ENCODE measurements at regions not wholly inside any gene's neighbourhood (a gene's known extent, or its start where the extent isn't known, plus 50 kb on each side); places are given as distances from the start of the nearest gene placed in this dataset.

DNA sequence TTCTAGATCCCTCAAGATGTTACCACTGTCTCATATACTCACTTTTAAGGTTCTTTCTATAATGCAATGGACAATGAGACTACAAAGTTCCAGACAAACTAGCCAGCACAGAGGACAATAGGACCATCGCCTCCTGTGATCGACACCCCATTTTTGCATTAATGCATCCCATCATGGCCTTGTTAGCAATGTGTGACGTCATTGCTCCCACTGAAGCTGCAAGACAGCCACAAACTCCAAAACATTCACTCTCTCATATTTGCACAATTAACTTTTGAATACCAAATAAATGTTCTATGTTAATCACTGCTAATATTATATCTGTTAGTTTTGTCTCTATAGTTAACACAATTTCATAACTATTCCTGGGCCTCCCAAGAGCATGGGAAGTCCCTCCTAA lies 88.8 kb upstream of the TMEM72 start:
- DNase-seq (ENCODE audit: extremely low read depth in 1 of 4, low spot score in 3 of 4): no peak
- ChIA-PET POLR2A (no interaction called here), CTCF (ENCODE audit: low intra/inter-chr PET ratio) (no interaction called here)
- no peak for ATAC-seq
- no peak for TF ChIP-seq ARNT (IDR thresholded peaks at IDR 0.05)
- TF ChIP-seq PRMT5 (CRISPR knock-in tag; IDR thresholded peaks at IDR 0.05): no peak
- TF ChIP-seq ZFPM2 (CRISPR knock-in tag; IDR thresholded peaks at IDR 0.05): no peak
- no peak for TF ChIP-seq PHTF2 (CRISPR knock-in tag; IDR thresholded peaks at IDR 0.05)
- TF ChIP-seq, protein P1, sequence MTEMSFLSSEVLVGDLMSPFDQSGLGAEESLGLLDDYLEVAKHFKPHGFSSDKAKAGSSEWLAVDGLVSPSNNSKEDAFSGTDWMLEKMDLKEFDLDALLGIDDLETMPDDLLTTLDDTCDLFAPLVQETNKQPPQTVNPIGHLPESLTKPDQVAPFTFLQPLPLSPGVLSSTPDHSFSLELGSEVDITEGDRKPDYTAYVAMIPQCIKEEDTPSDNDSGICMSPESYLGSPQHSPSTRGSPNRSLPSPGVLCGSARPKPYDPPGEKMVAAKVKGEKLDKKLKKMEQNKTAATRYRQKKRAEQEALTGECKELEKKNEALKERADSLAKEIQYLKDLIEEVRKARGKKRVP (CRISPR knock-in tag; IDR thresholded peaks at IDR 0.05): no peak
- TF ChIP-seq ATF1 (CRISPR knock-in tag; IDR thresholded peaks at IDR 0.05): no peak
- TF ChIP-seq ATF1 (tag; IDR thresholded peaks at IDR 0.05): peak; percentile 33; the same call in 1 of the 2 replicates
- TF ChIP-seq POLR2B (IDR thresholded peaks at IDR 0.05; ENCODE audit: low read depth, partially characterized antibody): no peak
- Histone ChIP-seq H4K20me1 (replicated peaks; ENCODE audit: control insufficient read depth, insufficient read depth, low read length) (no peaks in the 10 kb centered on the region), H3K9ac (ENCODE audit: insufficient read depth in 1 of 2, low read depth in 2 of 2, low read length in 2 of 2) (no peak overlapping the region), H3K9me1 (ENCODE audit: control insufficient read depth, insufficient read depth, low read length) (no peaks in the 10 kb centered on the region), H3K79me2 (ENCODE audit: control insufficient read depth, insufficient read depth, low read length) (no peaks in the 10 kb centered on the region), H3K36me3 (ENCODE audit: control insufficient read depth, insufficient read depth, low read length) (no peaks in the 10 kb centered on the region), H2AFZ (ENCODE audit: low read depth, low read length) (no peak overlapping the region), H3K4me3 (no peak overlapping the region), H3K4me2 (ENCODE audit: insufficient read depth, low read length) (no peak overlapping the region), H3K27me3 (ENCODE audit: control insufficient read depth in 2 of 2, insufficient read depth in 2 of 2, low read length in 2 of 2) (peaks cover 1 to 27% of the 10 kb centered on the region in 2 experiments; a peak in 3 of 5 replicates), H3K27ac (ENCODE audit: extremely low read depth, low read depth, low read length) (no peak overlapping the region), H3K4me1 (replicated peaks in 1 of 2; ENCODE audit: control insufficient read depth in 2 of 2, insufficient read depth in 2 of 2, low read length in 2 of 2) (no peaks in the 10 kb centered on the region), H3K9me3 (replicated peaks; ENCODE audit: control insufficient read depth, insufficient read depth, low read depth, low read length) (no peaks in the 10 kb centered on the region)
- in situ Hi-C loops (cut with MboI) (no loop called here), intact Hi-C loops (cut with micrococcal nuclease) (no loop called here)
- no TSS peak for BruUV-seq (replicated peaks)
- no peak for FAIRE-seq
- WGBS (ENCODE audit: insufficient coverage, low coverage, missing lambda C conversion rate): 0% methylated on average over 3 of the region's 3 CpGs

DNA sequence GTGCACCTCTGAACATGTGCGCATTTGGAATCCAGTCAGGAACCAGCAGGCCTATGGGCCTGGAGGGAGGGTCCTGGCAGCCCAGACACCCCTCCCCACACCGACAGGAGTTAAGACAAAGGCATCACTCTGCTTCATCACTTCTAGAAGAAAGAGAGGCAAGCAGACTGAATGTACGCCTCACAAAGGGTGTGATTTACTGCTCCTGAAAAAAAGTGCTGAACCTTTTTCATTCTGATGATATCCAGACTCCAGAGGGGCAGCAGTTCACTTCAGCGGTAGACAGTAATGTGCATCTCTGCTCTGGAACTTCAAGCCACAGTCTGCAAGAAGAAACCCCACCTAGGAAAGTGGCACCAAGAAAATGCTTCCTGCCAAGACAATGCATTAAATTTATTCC lies 88.2 kb upstream of the TMEM72 start:
- no peak for ATAC-seq
- Histone ChIP-seq H3K9ac (ENCODE audit: insufficient read depth in 1 of 2, low read depth in 2 of 2, low read length in 2 of 2) (no peak overlapping the region), H3K27ac (ENCODE audit: extremely low read depth, low read depth, low read length) (no peak overlapping the region), H3K4me3 (no peak overlapping the region), H2AFZ (ENCODE audit: low read depth, low read length) (no peak overlapping the region), H3K9me1 (ENCODE audit: control insufficient read depth, insufficient read depth, low read length) (no peaks in the 10 kb centered on the region), H3K4me1 (replicated peaks in 1 of 2; ENCODE audit: control insufficient read depth in 2 of 2, insufficient read depth in 2 of 2, low read length in 2 of 2) (no peaks in the 10 kb centered on the region), H4K20me1 (replicated peaks; ENCODE audit: control insufficient read depth, insufficient read depth, low read length) (no peaks in the 10 kb centered on the region), H3K27me3 (ENCODE audit: control insufficient read depth in 2 of 2, insufficient read depth in 2 of 2, low read length in 2 of 2) (peaks cover 2 to 28% of the 10 kb centered on the region in 2 experiments; a peak in 3 of 5 replicates), H3K4me2 (ENCODE audit: insufficient read depth, low read length) (no peak overlapping the region), H3K36me3 (ENCODE audit: control insufficient read depth, insufficient read depth, low read length) (no peaks in the 10 kb centered on the region), H3K79me2 (ENCODE audit: control insufficient read depth, insufficient read depth, low read length) (no peaks in the 10 kb centered on the region), H3K9me3 (replicated peaks; ENCODE audit: control insufficient read depth, insufficient read depth, low read depth, low read length) (no peaks in the 10 kb centered on the region)
- CTCF ChIA-PET (ENCODE audit: low intra/inter-chr PET ratio): no interaction called here
- no peak for DNase-seq (ENCODE audit: extremely low read depth in 1 of 4, low spot score in 3 of 4)
- in situ Hi-C loops (cut with MboI): no loop called here
- POLR2A ChIA-PET: no interaction called here
- TF ChIP-seq HLTF (IDR thresholded peaks at IDR 0.05): no peak
- TF ChIP-seq FOS (IDR thresholded peaks at IDR 0.05; ENCODE audit: extremely low read depth, insufficient read length): no peak
- no peak for TF ChIP-seq MYBL2 (IDR thresholded peaks at IDR 0.05; ENCODE audit: low read depth)
- no peak for TF ChIP-seq MYBL2 (CRISPR knock-in tag; IDR thresholded peaks at IDR 0.05; ENCODE audit: borderline replicate concordance)
- TF ChIP-seq XRCC3 (IDR thresholded peaks at IDR 0.05): no peak
- no TSS peak for BruUV-seq (replicated peaks)
- no peak for FAIRE-seq
- 1% methylated on average over 4 of the region's 4 CpGs for WGBS (ENCODE audit: insufficient coverage, low coverage, missing lambda C conversion rate)
- intact Hi-C loops (cut with micrococcal nuclease): no loop called here

Measured in K562 (cell line).